K562 (cell line): ENCODE measurements at regions not wholly inside any gene's neighbourhood (a gene's known extent, or its start where the extent isn't known, plus 50 kb on each side); places are given as distances from the start of the nearest gene placed in this dataset.
A peak's percentile ranks its signal among the peaks of the same experiment; 100 is the strongest.

ENCODE experiments used
- ATAC-seq: fragments of 200-7000 bp; cut with Tn5 transposase; 3 replicates; pipeline ENCODE4 v1.9.1; 2020; ENCODE audit warnings: moderate library complexity
- BruUV-seq: library from RNA; stranded (reverse); fragments of 400-500 nt; replicated peaks from 2 replicates; lab custom pipeline; 2021; lab: Mats Ljungman, UMichigan
- CTCF ChIA-PET: fragments of 300-600 bp; formaldehyde crosslinking; extraction: SDS; loops from one replicate; lab custom pipeline; 2021; ENCODE audit warnings: low intra/inter-chr PET ratio; lab: Yijun Ruan, JAX
- POLR2A ChIA-PET: fragments of 300-600, 350-650 bp; sonication (Branson Sonifier 250); formaldehyde crosslinking; extraction: SDS; loops from one replicate; lab custom pipeline; 2021; ENCODE audit warnings: antibody characterized with exemption, inconsistent platforms; lab: Yijun Ruan, JAX
- DNase-seq, 4 experiments: peaks; one replicate each; pipeline versions ENCODE4 v3.0.0 to v3.0.0-alpha.2; 2011 to 2018; ENCODE audit warnings: low spot score in 3 of 4, mixed read lengths in 3 of 4; ENCODE audit errors: extremely low read depth in 1 of 4
- FAIRE-seq: peaks from 2 replicates; lab custom pipeline; 2011; peaks lifted over from hg19 to GRCh38; lab: Jason Lieb, UNC
- H2AFZ ChIP-seq: 2 replicates; pipeline ENCODE4 v1.6.0; 2011; ENCODE audit warnings: low read depth, low read length, control low read depth, inconsistent platforms
- H3K27ac ChIP-seq: fragments of 200-600 bp; 3 replicates; pipeline ENCODE4 v1.8.0; 2011; ENCODE audit warnings: low read depth, mild to moderate bottlenecking, control low read depth, inconsistent platforms, low read length, moderate library complexity, mixed read lengths; ENCODE audit errors: extremely low read depth
- H3K27me3 ChIP-seq, 2 experiments: fragments of 300-600 bp in 1 of 2; 2 replicates in 1 of 2; 3 replicates in 1 of 2; pipeline versions ENCODE4 v1.6.0 to v1.8.0; 2011; ENCODE audit warnings: inconsistent platforms in 2 of 2, low read length in 2 of 2, mild to moderate bottlenecking in 1 of 2, mixed read lengths in 1 of 2, moderate library complexity in 1 of 2; ENCODE audit not compliant: control insufficient read depth in 2 of 2, insufficient read depth in 2 of 2
- H3K36me3 ChIP-seq: fragments of 300-600 bp; 3 replicates; pipeline ENCODE4 v1.8.0; 2011; ENCODE audit warnings: mild to moderate bottlenecking, low read length, inconsistent platforms; ENCODE audit not compliant: control insufficient read depth, insufficient read depth
- H3K4me1 ChIP-seq, 2 experiments: fragments of 200-600 bp in 1 of 2; replicated peaks in 1 of 2; 2 replicates in 1 of 2; 3 replicates in 1 of 2; pipeline versions ENCODE4 v1.5.1 to v1.8.0; 2011; ENCODE audit warnings: inconsistent platforms in 2 of 2, low read length in 2 of 2, mild to moderate bottlenecking in 1 of 2, mixed read lengths in 1 of 2, moderate library complexity in 1 of 2; ENCODE audit not compliant: control insufficient read depth in 2 of 2, insufficient read depth in 2 of 2
- H3K4me2 ChIP-seq: 2 replicates; pipeline ENCODE4 v1.6.1; 2011; ENCODE audit warnings: low read length, control low read depth, inconsistent platforms, mixed read lengths; ENCODE audit not compliant: insufficient read depth
- H3K4me3 ChIP-seq: fragments of 200-600 bp; sonication (generic), shearing (Covaris generic); 2 replicates; pipeline ENCODE4 v1.5.1; 2016; ENCODE audit warnings: control low read depth, inconsistent platforms
- H3K79me2 ChIP-seq: fragments of 200-600 bp; 3 replicates; pipeline ENCODE4 v1.8.0; 2011; ENCODE audit warnings: low read length, inconsistent platforms; ENCODE audit not compliant: control insufficient read depth, insufficient read depth
- H3K9ac ChIP-seq, 2 experiments: 2 replicates each; pipeline versions ENCODE4 v1.6.0 to v1.6.1; 2011; ENCODE audit warnings: low read depth in 2 of 2, low read length in 2 of 2, control low read depth in 1 of 2, inconsistent platforms in 1 of 2, mild to moderate bottlenecking in 1 of 2, mixed read lengths in 1 of 2; ENCODE audit not compliant: insufficient read depth in 1 of 2
- H3K9me1 ChIP-seq: one replicate; pipeline ENCODE4 v1.6.0; 2011; ENCODE audit warnings: inconsistent platforms, mild to moderate bottlenecking, low read length, moderate library complexity; ENCODE audit not compliant: control insufficient read depth, insufficient read depth
- H3K9me3 ChIP-seq: replicated peaks from 2 replicates; pipeline ENCODE4 v1.5.1; 2011; ENCODE audit warnings: low read depth, low read length, inconsistent platforms; ENCODE audit not compliant: control insufficient read depth, insufficient read depth
- H4K20me1 ChIP-seq: replicated peaks from 2 replicates; pipeline ENCODE4 v1.6.1; 2011; ENCODE audit warnings: low read length, inconsistent platforms, mixed read lengths; ENCODE audit not compliant: control insufficient read depth, insufficient read depth
- BHLHE40 ChIP-seq: IDR thresholded peaks from 2 replicates; pipeline ENCODE4 v1.6.1; 2011; ENCODE audit warnings: low read length, improper control_type of control experiment
- EHMT2 ChIP-seq: fragments of 450-650 bp; IDR thresholded peaks from 2 replicates; pipeline ENCODE4 v1.6.1; 2018; ENCODE audit warnings: antibody characterized with exemption
- FUS ChIP-seq: fragments of 200-400 bp; formaldehyde crosslinking; optimal IDR thresholded peaks from 2 replicates; pipeline ENCODE3; 2017; ENCODE audit warnings: low read depth, low read length
- KDM1A ChIP-seq, 2 experiments: fragments of 450-650 bp; IDR thresholded peaks; 2 replicates each; pipeline ENCODE4 v1.6.1; 2016; ENCODE audit warnings: mild to moderate bottlenecking in 2 of 2
- MECOM ChIP-seq: fragments of 250-450 bp; sonication (Bioruptor Pico); IDR thresholded peaks from 2 replicates; pipeline ENCODE4 v1.8.0; 2022; ENCODE audit warnings: inconsistent platforms
- NELFE ChIP-seq: IDR thresholded peaks from 2 replicates; pipeline ENCODE4 v1.6.1; 2011; ENCODE audit warnings: mild to moderate bottlenecking; ENCODE audit not compliant: insufficient read depth, insufficient read length
- PCBP2 ChIP-seq: fragments of 200-400 bp; formaldehyde crosslinking; IDR thresholded peaks from 2 replicates; pipeline ENCODE4 v1.6.1; 2018; ENCODE audit warnings: low read length, low read depth, mild to moderate bottlenecking, moderate library complexity; ENCODE audit not compliant: poor library complexity, severe bottlenecking
- PTBP1 ChIP-seq: fragments of 200-400 bp; formaldehyde crosslinking; IDR thresholded peaks from 2 replicates; pipeline ENCODE4 v1.6.1; 2017; ENCODE audit warnings: low read depth, low read length
- RBM25 ChIP-seq: fragments of 200-400 bp; formaldehyde crosslinking; IDR thresholded peaks from 2 replicates; pipeline ENCODE4 v1.6.1; 2018; ENCODE audit warnings: low read length, low read depth, moderate library complexity; ENCODE audit not compliant: severe bottlenecking
- TAF9B ChIP-seq: fragments of 450-650 bp; IDR thresholded peaks from 2 replicates; pipeline ENCODE4 v1.6.1; 2018; ENCODE audit warnings: mild to moderate bottlenecking; ENCODE audit not compliant: partially characterized antibody
- TRIM28 ChIP-seq: fragments of 450-650 bp; IDR thresholded peaks from 2 replicates; pipeline ENCODE4 v1.6.1; 2017
- U2AF1 ChIP-seq: fragments of 200-400 bp; formaldehyde crosslinking; optimal IDR thresholded peaks from 2 replicates; pipeline ENCODE3; 2017; ENCODE audit warnings: mild to moderate bottlenecking, low read depth, low read length, moderate library complexity
- ZNF146 ChIP-seq: IDR thresholded peaks from one replicate; pipeline ENCODE4 v1.6.1; 2018; ENCODE audit warnings: missing compliant biosample characterization; ENCODE audit not compliant: unreplicated experiment
- ZNF232 ChIP-seq: sonication (generic); formaldehyde crosslinking; IDR thresholded peaks from 2 replicates; pipeline ENCODE4 v1.8.0; 2022; ENCODE audit warnings: mild to moderate bottlenecking, missing genetic modification reagents
- ZNF699 ChIP-seq: fragments of 250-450 bp; sonication (Bioruptor Pico); IDR thresholded peaks from 2 replicates; pipeline ENCODE4 v1.8.0; 2021; ENCODE audit warnings: mild to moderate bottlenecking, moderate library complexity; ENCODE audit not compliant: insufficient replicate concordance
- in situ Hi-C: fragments of 300-500 bp; cut with MboI; formaldehyde crosslinking; loops from 4 replicates; pipeline ENCODE4 v1.15.0; 2018; ENCODE audit warnings: inconsistent platforms, mixed read lengths
- intact Hi-C: fragments of 100-400 bp; cut with micrococcal nuclease; formaldehyde crosslinking; loops from 2 replicates; pipeline ENCODE4 v1.14.2; 2022

GRCh38 chr7:70949862-70950261 is 182.1 kb upstream of the GALNT17 start:
- Histone ChIP-seq H3K4me3 (no peak overlapping the region), H3K36me3 (no peaks in the 10 kb centered on the region), H3K27ac (no peak overlapping the region), H3K9me1 (no peaks in the 10 kb centered on the region), H3K4me1 (no peaks in the 10 kb centered on the region), H3K4me2 (no peak overlapping the region), H3K9me3 (0 out of 2 replicates have a peak, but pooled peaks cover 3% of the 10 kb centered on the region), H2AFZ (no peak overlapping the region), H3K27me3 (no peaks in the 10 kb centered on the region), H4K20me1 (no peaks in the 10 kb centered on the region), H3K79me2 (no peaks in the 10 kb centered on the region), H3K9ac (no peak overlapping the region)
- ChIA-PET POLR2A (no interaction called here), CTCF (no interaction called here)
- BruUV-seq, result no TSS peak
- intact Hi-C loops, result no loop called here
- in situ Hi-C loops, result loop anchor here (25.0 kb wide), 1 partner anchor 1263 kb away; no protein-coding TSS in a partner anchor
- ATAC-seq, result no peak
- FAIRE-seq, result no peak
- DNase-seq, result no peak
- TF ChIP-seq TRIM28 (no peak), PCBP2 (no peak), ZNF232 (CRISPR knock-in tag) (no peak), BHLHE40 (no peak), TAF9B (no peak), RBM25 (peak; percentile 75), KDM1A (IDR thresholded peaks at IDR 0.05) (peak in 1 of 2 experiments; percentile 15; a peak in 1 of 4 replicates), FUS (no peak), EHMT2 (no peak), NELFE (no peak), ZNF699 (CRISPR knock-in tag) (no peak), PTBP1 (no peak), ZNF146 (CRISPR knock-in tag) (peak; percentile 82), U2AF1 (no peak), MECOM (CRISPR knock-in tag) (no peak)
